Caki2 (cell line): ENCODE measurements at regions not wholly inside any gene's neighbourhood (a gene's known extent, or its start where the extent isn't known, plus 50 kb on each side); places are given as distances from the start of the nearest gene placed in this dataset.

Experiments used
- DNase-seq: peaks from one replicate; pipeline ENCODE4 v3.0.0-alpha.2; 2015; ENCODE audit warnings: low read depth
- in situ Hi-C: cut with HindIII; loops from 2 replicates; pipeline ENCODE4 v1.10.0; 2016; ENCODE audit warnings: low sequenced_read_pairs, low pct_unique_long_range_greater_than_20kb, mixed read lengths

GRCh38 chr3:64867224-64867623 lies 179.4 kb upstream of the ADAMTS9 start:
- in situ Hi-C loops, result no loop called here

GRCh38 chr3:64865839-64866570 lies 178.2 kb upstream of the ADAMTS9 start:
- in situ Hi-C loops, result no loop called here
- DNase-seq, result no peak

More at GRCh38 chr3:64867224-64867623, 179.4 kb upstream of the ADAMTS9 start:
- no peak for DNase-seq

- in situ Hi-C loops, result no loop called here
- no peak for DNase-seq
These were observed 175.7 kb upstream of the ADAMTS9 start for GRCh38 chr3:64863226-64864212.

GRCh38 chr3:64861684-64862083 lies 173.9 kb upstream of the ADAMTS9 start:
- in situ Hi-C loops, result no loop called here
- no peak for DNase-seq

- DNase-seq, result no peak
- in situ Hi-C loops, result no loop called here
These were observed 172.7 kb upstream of the ADAMTS9 start for GRCh38 chr3:64860536-64860870.

- in situ Hi-C loops, result no loop called here
- DNase-seq, result no peak
These were observed 172.1 kb upstream of the ADAMTS9 start for GRCh38 chr3:64859625-64860535.

- no peak for DNase-seq
- in situ Hi-C loops, result no loop called here
These were observed 169.2 kb upstream of the ADAMTS9 start for GRCh38 chr3:64856977-64857516.

GRCh38 chr3:64856106-64856505 lies 168.3 kb upstream of the ADAMTS9 start:
- in situ Hi-C loops, result no loop called here
- no peak for DNase-seq

GRCh38 chr3:64853456-64853855 lies 165.7 kb upstream of the ADAMTS9 start:
- no peak for DNase-seq
- in situ Hi-C loops, result no loop called here

- DNase-seq, result no peak
These were observed 164.9 kb upstream of the ADAMTS9 start for GRCh38 chr3:64852738-64853137.

GRCh38 chr3:64848822-64849221 lies 161.0 kb upstream of the ADAMTS9 start:
- in situ Hi-C loops, result no loop called here

More at GRCh38 chr3:64852738-64853137, 164.9 kb upstream of the ADAMTS9 start:
- in situ Hi-C loops, result no loop called here

GRCh38 chr3:64848127-64848800 lies 160.5 kb upstream of the ADAMTS9 start:
- in situ Hi-C loops, result no loop called here

More at GRCh38 chr3:64848822-64849221, 161.0 kb upstream of the ADAMTS9 start:
- DNase-seq, result no peak

GRCh38 chr3:64844558-64844957 lies 156.8 kb upstream of the ADAMTS9 start:
- in situ Hi-C loops, result no loop called here
- no peak for DNase-seq

More at GRCh38 chr3:64848127-64848800, 160.5 kb upstream of the ADAMTS9 start:
- DNase-seq, result no peak

- in situ Hi-C loops, result no loop called here
- no peak for DNase-seq
These were observed 150.4 kb upstream of the ADAMTS9 start for GRCh38 chr3:64837986-64838735.

GRCh38 chr3:64837126-64837738 lies 149.4 kb upstream of the ADAMTS9 start:
- in situ Hi-C loops, result no loop called here

GRCh38 chr3:64836097-64836496 lies 148.3 kb upstream of the ADAMTS9 start:
- DNase-seq, result no peak
- in situ Hi-C loops, result no loop called here

More at GRCh38 chr3:64837126-64837738, 149.4 kb upstream of the ADAMTS9 start:
- DNase-seq, result no peak
